ENCODE measurements at regions not wholly inside any gene's neighbourhood (a gene's known extent, or its start where the extent isn't known, plus 50 kb on each side); places are given as distances from the start of the nearest gene placed in this dataset.

- Histone ChIP-seq H3F3A (ENCODE audit: insufficient read depth, low read length, poor library complexity, severe bottlenecking) (no peaks in the 10 kb centered on the region), H3K27ac (ENCODE audit: low read length) (no peak overlapping the region), H3K79me2 (replicated peaks; ENCODE audit: insufficient read depth, low read length) (no peaks in the 10 kb centered on the region), H3K4me3 (ENCODE audit: low read length) (no peak overlapping the region), H4K20me1 (ENCODE audit: insufficient read depth) (no peaks in the 10 kb centered on the region), H2AFZ (ENCODE audit: low read depth, low read length) (no peak overlapping the region), H3K27me3 (ENCODE audit: insufficient read depth, low read depth, low read length) (no peaks in the 10 kb centered on the region), H3K9me3 (ENCODE audit: low read length) (no peaks in the 10 kb centered on the region), H3K9me2 (ENCODE audit: insufficient read depth, low read length) (no peaks in the 10 kb centered on the region), H3K36me3 (ENCODE audit: insufficient read depth, low read length) (no peaks in the 10 kb centered on the region), H3K4me2 (ENCODE audit: low read length) (no peak overlapping the region), H3K9ac (ENCODE audit: low read length) (no peak overlapping the region)
- TF ChIP-seq TAF1 (IDR thresholded peaks at IDR 0.05; ENCODE audit: low read depth) (no peak), REST (IDR thresholded peaks at IDR 0.05; ENCODE audit: borderline replicate concordance) (no peak), EZH2 (IDR thresholded peaks at IDR 0.05; ENCODE audit: borderline replicate concordance, insufficient read depth, low read length, poor library complexity, severe bottlenecking) (no peak), EP300 (conservative IDR thresholded peaks at IDR 0.05; ENCODE audit: poor library complexity, severe bottlenecking) (no peak), CTCF (IDR thresholded peaks at IDR 0.05; ENCODE audit: poor library complexity, severe bottlenecking) (no peak), SMC3 (conservative IDR thresholded peaks at IDR 0.05; ENCODE audit: poor library complexity) (no peak), RAD21 (conservative IDR thresholded peaks at IDR 0.05) (no peak), POLR2AphosphoS5 (IDR thresholded peaks at IDR 0.05) (no peak), MXI1 (conservative IDR thresholded peaks at IDR 0.05; ENCODE audit: poor library complexity, severe bottlenecking) (no peak)
Observed at GRCh38 chr1:98336472-98337083, 324.9 kb upstream of the SNX7 start.

GRCh38 chr1:98333936-98334335, 327.6 kb upstream of the SNX7 start:
- Histone ChIP-seq H3K9me3 (ENCODE audit: low read length) (no peaks in the 10 kb centered on the region), H3K4me2 (ENCODE audit: low read length) (no peak overlapping the region), H3K36me3 (ENCODE audit: insufficient read depth, low read length) (no peaks in the 10 kb centered on the region), H3K9me2 (ENCODE audit: insufficient read depth, low read length) (no peaks in the 10 kb centered on the region), H4K20me1 (ENCODE audit: insufficient read depth) (no peaks in the 10 kb centered on the region), H2AFZ (ENCODE audit: low read depth, low read length) (no peak overlapping the region), H3K79me2 (replicated peaks; ENCODE audit: insufficient read depth, low read length) (no peaks in the 10 kb centered on the region), H3F3A (ENCODE audit: insufficient read depth, low read length, poor library complexity, severe bottlenecking) (no peaks in the 10 kb centered on the region), H3K9ac (ENCODE audit: low read length) (no peak overlapping the region), H3K27me3 (ENCODE audit: insufficient read depth, low read depth, low read length) (no peaks in the 10 kb centered on the region), H3K4me3 (ENCODE audit: low read length) (no peak overlapping the region), H3K27ac (ENCODE audit: low read length) (peak overlapping the region; percentile 25)
- TF ChIP-seq REST (IDR thresholded peaks at IDR 0.05; ENCODE audit: borderline replicate concordance) (no peak), POLR2AphosphoS5 (IDR thresholded peaks at IDR 0.05) (peak; percentile 67), CTCF (IDR thresholded peaks at IDR 0.05; ENCODE audit: poor library complexity, severe bottlenecking) (no peak), TAF1 (IDR thresholded peaks at IDR 0.05; ENCODE audit: low read depth) (no peak), EP300 (conservative IDR thresholded peaks at IDR 0.05; ENCODE audit: poor library complexity, severe bottlenecking) (peak; percentile 90)
